HL-60/S4 treated with phorbol 12-myristate 13-acetate at 8.2 ng/mL for 4 days and 3 days (cell line): ENCODE measurements at regions not wholly inside any gene's neighbourhood (a gene's known extent, or its start where the extent isn't known, plus 50 kb on each side); places are given as distances from the start of the nearest gene placed in this dataset.
"Not testable (repeated sequence)": the region's sequence is repeated elsewhere in the genome, so short reads cannot be mapped to it uniquely, and the experiment has no call there.

Source experiments
- in situ Hi-C: fragments of 300-500 bp; cut with MboI; formaldehyde crosslinking; loops from 2 replicates; pipeline ENCODE4 v1.15.0; 2022; ENCODE audit warnings: low sequenced_read_pairs

- in situ Hi-C loops, result no loop called here
Measured at GRCh38 chr6:164057876-164058275, 643.4 kb downstream of the QKI start.

DNA sequence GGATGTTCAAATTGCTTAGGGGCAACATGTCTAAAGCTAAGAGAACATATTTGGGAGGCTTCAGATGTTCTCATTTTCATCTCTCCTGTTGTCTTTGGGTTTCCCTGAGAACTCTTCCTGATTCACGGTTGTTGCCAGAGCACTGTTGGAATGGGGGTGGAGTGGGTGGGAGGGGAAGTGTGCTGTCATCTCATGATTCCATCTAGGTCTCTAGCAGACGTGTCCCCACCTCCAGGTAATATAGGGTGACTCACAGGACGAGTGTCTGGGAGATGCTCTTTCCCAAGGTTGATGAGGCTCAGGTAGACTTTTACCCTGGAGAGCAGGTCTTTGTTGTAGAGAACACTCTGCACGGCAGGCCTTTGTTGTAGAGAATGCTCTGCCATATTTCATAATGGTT lies 636.9 kb downstream of the QKI start:
- in situ Hi-C loops, result no loop called here

DNA sequence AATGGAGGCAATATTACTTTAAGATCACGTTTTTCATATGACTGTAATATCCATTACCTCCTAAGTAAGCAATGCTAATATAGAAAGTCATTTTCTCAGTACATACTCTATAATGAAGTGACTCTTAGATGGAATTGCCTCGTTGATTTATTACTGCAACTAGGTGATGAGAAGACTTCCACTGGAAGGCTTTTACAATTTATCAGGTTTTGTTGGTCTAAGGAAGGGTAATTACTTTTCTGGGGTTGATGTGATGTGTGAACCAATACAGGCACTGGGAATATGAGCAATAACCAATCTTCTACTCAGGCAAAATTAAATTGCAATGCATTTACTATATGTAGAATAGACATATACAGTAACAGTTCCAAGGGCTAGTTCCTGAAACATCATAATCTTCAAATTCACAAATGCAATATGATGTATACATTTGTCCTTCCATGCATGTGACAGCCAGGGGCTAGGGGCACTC lies 635.0 kb downstream of the QKI start:
- in situ Hi-C loops, result no loop called here

DNA sequence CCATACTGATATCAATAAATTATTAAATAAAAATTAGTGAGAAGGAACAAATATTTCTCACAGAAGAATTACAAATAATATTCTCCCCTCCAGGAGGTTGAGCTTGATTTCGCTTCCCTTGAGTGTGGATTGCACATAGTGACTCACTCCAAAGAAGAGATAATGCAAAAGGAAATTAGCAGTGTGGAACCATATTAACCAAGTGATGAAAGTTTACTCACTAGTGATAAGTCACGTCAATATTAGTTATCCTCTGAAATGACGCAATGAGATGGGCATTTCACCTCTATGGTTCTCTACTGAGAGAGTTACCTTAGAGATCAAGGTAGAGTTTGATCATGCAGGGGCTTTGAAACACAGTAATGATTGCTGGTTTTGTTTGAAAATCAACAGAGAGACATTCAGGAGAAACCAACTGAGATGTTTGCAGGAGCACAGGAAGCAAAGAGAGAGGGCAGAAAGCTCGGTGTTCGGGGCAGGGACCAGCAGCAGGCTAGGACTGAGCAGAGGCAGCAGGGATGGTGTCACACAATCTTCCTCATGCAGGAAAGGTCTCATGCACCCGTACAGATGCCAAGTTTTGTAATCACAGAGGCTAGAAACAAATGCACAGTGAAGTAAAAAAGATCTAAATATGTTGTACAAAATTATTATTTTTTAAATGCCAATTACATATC lies 634.5 kb downstream of the QKI start:
- in situ Hi-C loops, result no loop called here

GRCh38 chr6:164045082-164045481 lies 630.6 kb downstream of the QKI start:
- in situ Hi-C loops, result no loop called here

DNA sequence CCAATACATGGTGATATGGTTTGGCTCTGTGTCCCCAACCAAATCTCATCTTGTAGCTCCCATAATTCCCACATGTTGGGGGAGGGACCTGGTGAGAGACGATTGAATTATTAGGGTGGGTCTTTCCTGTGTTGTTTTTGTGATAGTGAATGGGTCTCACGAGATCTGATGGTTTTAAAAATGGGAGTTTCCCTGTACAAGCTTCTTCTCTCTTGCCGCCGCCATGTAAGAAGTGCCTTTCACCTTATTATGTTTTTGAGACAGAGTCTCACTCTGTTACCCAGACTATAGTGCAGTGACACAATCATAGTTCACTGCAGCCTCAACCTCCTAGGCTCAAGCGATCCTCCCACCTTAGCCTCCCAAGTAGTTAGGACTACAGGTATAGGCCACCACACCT lies 629.1 kb downstream of the QKI start:
- in situ Hi-C loops, result not testable (repeated sequence)

DNA sequence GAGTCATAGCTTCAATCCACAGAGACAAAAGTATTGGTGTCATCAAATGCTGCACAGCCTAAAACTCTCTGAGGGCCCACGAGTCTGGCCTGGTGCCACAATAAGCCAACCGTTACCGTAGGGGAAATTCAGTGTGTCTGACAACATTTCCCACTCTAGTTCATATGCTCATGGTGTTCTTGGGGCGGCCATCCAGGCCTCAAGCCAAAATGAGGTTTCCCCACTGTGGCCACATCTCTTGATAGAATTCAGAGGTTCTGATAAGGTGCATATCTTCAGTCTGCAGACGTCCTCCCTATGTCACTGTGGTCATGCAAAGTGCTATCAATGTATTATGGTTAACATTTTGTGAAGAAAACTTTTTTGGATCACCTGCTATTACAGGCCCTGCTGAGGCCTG lies 627.7 kb downstream of the QKI start:
- in situ Hi-C loops, result no loop called here

GRCh38 chr6:164040994-164041393 lies 626.5 kb downstream of the QKI start:
- in situ Hi-C loops, result no loop called here

DNA sequence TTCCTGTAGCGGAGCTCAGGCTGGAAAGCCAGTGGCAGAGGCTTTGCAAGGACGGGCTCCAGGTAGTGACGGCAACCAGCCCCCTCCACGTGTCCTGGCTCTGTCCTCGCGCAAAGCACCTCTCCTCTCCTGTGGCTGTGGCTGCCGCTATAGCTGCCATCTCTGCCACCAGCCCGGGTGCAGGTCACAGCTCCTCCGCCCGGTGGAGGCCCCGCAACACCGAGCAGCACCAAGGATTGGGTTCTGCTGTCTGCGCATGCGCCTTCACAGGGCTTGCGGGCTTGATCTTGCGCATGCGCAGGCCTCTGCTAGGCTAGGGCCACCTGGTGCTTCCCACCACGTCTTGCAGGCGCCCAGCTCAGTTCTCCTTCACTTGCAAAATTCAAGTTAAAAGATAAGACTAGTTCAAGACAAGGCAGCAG lies 625.4 kb downstream of the QKI start:
- in situ Hi-C loops, result no loop called here

DNA sequence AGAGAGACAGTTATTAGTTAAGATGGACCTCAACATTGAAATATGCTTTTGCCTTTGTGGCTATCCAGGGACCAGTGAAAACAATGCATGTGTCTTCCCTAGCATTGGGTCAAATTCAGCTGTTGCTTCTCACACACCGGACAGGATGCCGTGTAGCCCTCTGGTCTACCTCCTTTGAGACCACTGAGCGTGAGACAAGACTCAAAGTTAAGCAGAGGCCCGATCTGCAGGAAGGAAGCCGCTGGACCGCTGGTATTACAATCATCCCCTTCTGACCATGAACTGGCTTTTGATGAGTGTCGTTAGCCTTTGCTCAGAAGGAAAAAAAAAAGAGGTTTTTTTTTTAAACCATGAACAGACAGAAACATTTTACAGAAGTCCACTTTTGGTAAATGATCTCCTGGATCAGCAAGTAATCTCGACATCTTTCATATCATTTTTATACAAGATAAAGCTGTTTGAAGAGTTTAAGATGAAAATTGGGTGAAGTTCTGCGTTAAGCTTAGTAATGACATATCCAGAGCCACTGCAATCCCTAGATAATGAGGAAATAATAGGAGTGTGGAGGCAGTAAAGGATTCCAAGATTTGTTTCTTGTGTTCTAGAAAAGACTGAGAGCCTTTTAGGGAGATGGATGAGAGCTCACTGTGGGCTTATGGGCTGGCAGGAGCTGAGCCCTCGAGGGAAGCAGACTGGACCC lies 622.8 kb downstream of the QKI start:
- in situ Hi-C loops, result no loop called here

- in situ Hi-C loops, result no loop called here
Measured at GRCh38 chr6:164035900-164036485, 621.5 kb downstream of the QKI start.

- in situ Hi-C loops, result no loop called here
Measured at GRCh38 chr6:164034602-164035140, 620.2 kb downstream of the QKI start.

- in situ Hi-C loops, result no loop called here
Measured at GRCh38 chr6:164025180-164025579, 610.7 kb downstream of the QKI start.

DNA sequence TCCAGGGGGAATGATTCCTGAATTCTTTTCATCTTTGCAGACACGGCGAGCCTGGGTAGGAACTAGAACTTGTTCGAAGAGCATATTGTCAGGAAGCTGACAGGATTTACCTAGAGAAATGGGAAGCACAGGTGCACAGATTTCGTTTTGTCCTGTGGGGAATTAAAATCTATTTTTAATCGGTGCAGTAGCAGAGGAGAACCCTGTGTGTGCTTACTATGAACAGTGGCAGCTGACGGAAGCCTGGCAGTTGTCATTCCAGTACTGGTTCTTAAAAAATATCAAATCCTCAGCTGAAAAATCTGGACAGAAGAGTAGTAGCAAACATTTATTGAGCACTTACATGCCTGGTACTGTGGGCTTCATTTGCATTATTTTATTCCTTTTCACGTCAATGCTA lies 609.0 kb downstream of the QKI start:
- in situ Hi-C loops, result no loop called here

DNA sequence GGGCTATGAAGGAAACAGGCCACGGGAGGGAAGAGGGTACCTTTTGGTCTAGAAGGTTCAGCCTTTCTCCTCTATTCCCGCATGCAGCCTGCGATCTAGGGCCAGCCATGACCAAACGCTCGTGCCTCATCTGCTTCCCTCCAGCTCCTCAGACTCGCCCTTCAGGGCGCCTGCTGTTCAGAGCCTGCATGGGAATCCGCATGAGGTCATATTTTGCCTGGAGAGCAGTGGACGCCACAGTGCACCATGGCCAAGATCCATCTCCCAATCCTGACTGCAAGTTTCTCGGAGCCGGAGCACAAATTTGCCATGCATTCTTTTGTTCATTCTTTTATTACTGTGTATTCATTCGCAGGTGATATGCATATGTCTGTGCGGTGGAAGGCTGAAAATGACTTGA lies 608.1 kb downstream of the QKI start:
- in situ Hi-C loops, result no loop called here

- in situ Hi-C loops, result no loop called here
Measured at GRCh38 chr6:164021589-164022250, 607.2 kb downstream of the QKI start.

DNA sequence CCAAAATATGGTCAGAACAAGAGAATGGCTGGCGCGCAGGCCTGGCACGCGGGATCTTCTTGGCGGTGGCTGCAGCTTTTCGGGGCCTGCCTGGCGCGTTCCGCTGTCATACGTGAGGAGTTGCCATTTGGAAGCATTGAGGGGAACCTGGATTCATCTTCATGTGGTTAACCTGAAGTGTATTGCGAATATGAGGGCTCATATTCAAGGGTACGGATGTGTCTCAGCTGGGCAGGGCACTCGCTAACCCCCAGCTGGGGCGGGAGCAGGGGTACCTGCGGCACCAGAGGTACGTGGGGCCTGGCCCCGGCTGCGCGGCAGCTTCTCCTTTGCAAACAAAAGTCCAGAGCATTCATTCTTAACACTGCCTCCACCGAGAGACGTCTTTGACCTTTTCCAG lies 605.6 kb downstream of the QKI start:
- in situ Hi-C loops, result no loop called here

DNA sequence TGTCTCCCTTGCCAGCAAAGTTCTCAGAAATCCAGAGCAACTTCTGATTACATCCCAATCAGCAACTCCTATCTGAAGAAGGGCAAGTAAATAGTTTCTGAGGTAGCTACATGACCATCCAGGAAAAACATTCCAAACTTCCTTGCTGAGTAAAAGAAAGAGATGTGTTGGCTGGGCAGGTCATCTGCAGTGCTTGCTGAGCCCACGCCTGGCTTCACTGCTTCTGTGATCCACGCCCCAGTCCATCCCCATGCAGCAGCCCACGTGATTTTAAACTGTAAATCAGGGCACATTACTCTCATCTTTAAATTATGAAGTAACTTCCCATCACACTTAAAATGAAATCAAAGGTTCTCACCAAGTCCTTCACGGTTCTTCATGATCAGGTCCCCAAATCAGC lies 603.6 kb downstream of the QKI start:
- in situ Hi-C loops, result no loop called here

DNA sequence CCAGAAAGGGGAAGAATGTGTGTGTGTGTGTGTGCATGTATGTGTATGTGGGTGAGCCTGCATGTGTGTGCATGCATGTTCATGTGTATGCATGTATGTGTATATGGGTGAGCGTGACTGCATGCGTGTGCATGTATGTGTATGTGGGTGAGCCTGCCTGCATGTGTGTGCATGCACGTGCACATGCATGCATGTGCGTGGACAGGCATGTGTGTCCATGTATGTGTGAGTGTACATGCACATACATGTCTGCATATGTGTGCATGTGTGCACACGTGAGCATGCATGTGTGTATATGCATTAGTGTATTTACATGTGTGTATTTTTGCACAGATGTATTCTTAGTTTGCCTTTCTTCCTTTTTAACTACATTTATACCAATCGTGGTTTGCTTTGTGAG lies 601.5 kb downstream of the QKI start:
- in situ Hi-C loops, result no loop called here

GRCh38 chr6:164015088-164015484 lies 600.6 kb downstream of the QKI start:
- in situ Hi-C loops, result no loop called here

- in situ Hi-C loops, result no loop called here
Measured at GRCh38 chr6:164014346-164015087, 600.0 kb downstream of the QKI start.
